AG04449 (cell line): ENCODE measurements at regions not wholly inside any gene's neighbourhood (a gene's known extent, or its start where the extent isn't known, plus 50 kb on each side); places are given as distances from the start of the nearest gene placed in this dataset.

Experiments
- CTCF ChIA-PET: fragments of 350-600 bp; formaldehyde crosslinking; extraction: SDS; loops from one replicate; lab custom pipeline; 2021; ENCODE audit warnings: antibody characterized with exemption; lab: Yijun Ruan, JAX
- POLR2A ChIA-PET: fragments of 400-600, 350-600 bp; formaldehyde crosslinking; extraction: SDS; loops from one replicate; lab custom pipeline; 2020; ENCODE audit warnings: antibody characterized with exemption, inconsistent platforms; lab: Yijun Ruan, JAX
- DNase-seq: peaks from one replicate; pipeline ENCODE4 v3.0.0-alpha.2; 2010; ENCODE audit warnings: low read depth, low spot score
- H3K4me3 ChIP-seq: 2 replicates; pipeline ENCODE4 v1.5.1; 2011; ENCODE audit warnings: low read depth, mild to moderate bottlenecking, control low read depth, low read length
- CTCF ChIP-seq: IDR thresholded peaks from one replicate; pipeline ENCODE4 v1.5.1; 2011; ENCODE audit warnings: mild to moderate bottlenecking, moderate library complexity, low read length, control low read depth, inconsistent platforms; ENCODE audit not compliant: insufficient read depth; ENCODE audit errors: missing control alignments

GRCh38 chr2:183623227-183623626, 499.0 kb downstream of the NUP35 start:
- CTCF ChIA-PET = no interaction called here
- no peak for TF ChIP-seq CTCF
- no peak overlapping the region for H3K4me3 ChIP-seq
- no peak for DNase-seq
- POLR2A ChIA-PET = no interaction called here

- DNase-seq = no peak
- H3K4me3 ChIP-seq = no peak overlapping the region
- POLR2A ChIA-PET = no interaction called here
- TF ChIP-seq CTCF = no peak
- CTCF ChIA-PET = no interaction called here
Measured at GRCh38 chr2:183630964-183631363, 506.7 kb downstream of the NUP35 start.

- POLR2A ChIA-PET = no interaction called here
- CTCF ChIA-PET = no interaction called here
Measured at GRCh38 chr2:183656121-183656520, 531.9 kb downstream of the NUP35 start.

GRCh38 chr2:183665425-183665824, 541.2 kb downstream of the NUP35 start:
- TF ChIP-seq CTCF = no peak
- CTCF ChIA-PET = no interaction called here
- H3K4me3 ChIP-seq = no peak overlapping the region
- POLR2A ChIA-PET = no interaction called here
- DNase-seq = no peak

More at GRCh38 chr2:183656121-183656520, 531.9 kb downstream of the NUP35 start:
- H3K4me3 ChIP-seq = no peak overlapping the region
- no peak for DNase-seq
- no peak for TF ChIP-seq CTCF

- CTCF ChIA-PET = no interaction called here
- POLR2A ChIA-PET = no interaction called here
- H3K4me3 ChIP-seq = no peak overlapping the region
- no peak for DNase-seq
- no peak for TF ChIP-seq CTCF
Measured at GRCh38 chr2:183666031-183666430, 541.8 kb downstream of the NUP35 start.

GRCh38 chr2:183671233-183671632, 547.0 kb downstream of the NUP35 start:
- ChIA-PET CTCF (no interaction called here), POLR2A (no interaction called here)
- no peak overlapping the region for H3K4me3 ChIP-seq
- no peak for DNase-seq
- no peak for TF ChIP-seq CTCF
